Hepatocyte (in vitro differentiated cells): ENCODE measurements at regions not wholly inside any gene's neighbourhood (a gene's known extent, or its start where the extent isn't known, plus 50 kb on each side); places are given as distances from the start of the nearest gene placed in this dataset.

Source experiments
- CTCF ChIP-seq: fragments of 200-600 bp; sonication (generic); IDR thresholded peaks from 2 replicates; pipeline ENCODE4 v1.5.1; 2016; ENCODE audit warnings: antibody characterized with exemption, mild to moderate bottlenecking; ENCODE audit not compliant: poor library complexity
- EZH2 ChIP-seq: fragments of 200-600 bp; sonication (generic); IDR thresholded peaks from 2 replicates; pipeline ENCODE4 v1.6.1; 2016; ENCODE audit warnings: antibody characterized with exemption, mild to moderate bottlenecking, borderline replicate concordance
- EZH2phosphoT487 ChIP-seq: fragments of 200-600 bp; sonication (generic); IDR thresholded peaks from one replicate; pipeline ENCODE4 v1.6.1; 2018; ENCODE audit warnings: antibody characterized with exemption, mild to moderate bottlenecking, low read depth, moderate library complexity; ENCODE audit not compliant: unreplicated experiment, severe bottlenecking

- TF ChIP-seq EZH2 (no peak), CTCF (no peak), EZH2phosphoT487 (no peak)
Measured at GRCh38 chr10:61832866-61833481, 68.5 kb upstream of the ARID5B start.
